Activated CD4-positive, alpha-beta T cell treated with anti-CD3 and anti-CD28 coated beads, Interleukin-2, amount 10 ng/mL, durations not matched to agents 24 days and 14 days (primary cell): ENCODE measurements at regions not wholly inside any gene's neighbourhood (a gene's known extent, or its start where the extent isn't known, plus 50 kb on each side); places are given as distances from the start of the nearest gene placed in this dataset.
"Not testable (repeated sequence)": the region's sequence is repeated elsewhere in the genome, so short reads cannot be mapped to it uniquely, and the experiment has no call there.

ENCODE experiments used
- DNase-seq: peaks from one replicate; pipeline ENCODE4 v3.0.0; 2022
- H3K27ac Mint-ChIP-seq: one replicate; pipeline ENCODE4 v1.8.0; 2022; ENCODE audit warnings: mild to moderate bottlenecking, mixed read lengths
- H3K27me3 Mint-ChIP-seq: one replicate; pipeline ENCODE4 v1.8.0; 2022; ENCODE audit warnings: mixed read lengths
- H3K36me3 Mint-ChIP-seq: one replicate; pipeline ENCODE4 v1.8.0; 2022; ENCODE audit warnings: low read depth, mild to moderate bottlenecking, mixed read lengths
- H3K4me1 Mint-ChIP-seq: one replicate; pipeline ENCODE4 v1.8.0; 2021; ENCODE audit warnings: mixed read lengths
- H3K4me3 Mint-ChIP-seq: one replicate; pipeline ENCODE4 v1.8.0; 2022; ENCODE audit warnings: mild to moderate bottlenecking, moderate library complexity, mixed read lengths
- H3K9me3 Mint-ChIP-seq: one replicate; pipeline ENCODE4 v1.8.0; 2021; ENCODE audit warnings: mixed read lengths
- intact Hi-C: fragments of 100-400 bp; cut with micrococcal nuclease; formaldehyde crosslinking; loops from one replicate; pipeline ENCODE4 v1.15.1; 2023

DNA sequence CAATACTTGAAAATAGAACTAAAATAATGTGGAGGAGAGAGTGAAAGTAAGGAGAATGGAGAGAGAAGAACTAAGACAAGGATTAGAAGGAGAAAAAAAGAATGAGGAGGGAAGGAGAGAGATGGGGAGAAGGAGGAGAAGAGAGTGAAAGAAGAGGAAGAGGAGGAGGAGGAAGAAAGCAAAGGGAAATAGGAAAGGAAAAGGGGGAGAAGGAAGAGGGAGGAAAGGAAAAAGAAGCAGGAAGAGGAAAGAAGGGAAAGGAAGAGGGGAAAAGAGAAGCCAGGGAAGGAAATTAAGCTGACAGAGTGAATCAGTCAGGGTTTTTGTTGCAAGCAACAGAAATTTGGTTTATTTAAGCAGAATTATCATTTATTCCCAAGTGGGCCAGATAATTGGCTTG, 241.7 kb upstream of the P2RY1 start:
- DNase-seq = no peak
- intact Hi-C loops = no loop called here
- Mint-ChIP-seq H3K27ac (no peak overlapping the region), H3K4me3 (no peak overlapping the region), H3K9me3 (no peaks in the 10 kb centered on the region), H3K27me3 (peaks cover 7% of the 10 kb centered on the region), H3K36me3 (no peaks in the 10 kb centered on the region), H3K4me1 (peaks cover 6% of the 10 kb centered on the region)

DNA sequence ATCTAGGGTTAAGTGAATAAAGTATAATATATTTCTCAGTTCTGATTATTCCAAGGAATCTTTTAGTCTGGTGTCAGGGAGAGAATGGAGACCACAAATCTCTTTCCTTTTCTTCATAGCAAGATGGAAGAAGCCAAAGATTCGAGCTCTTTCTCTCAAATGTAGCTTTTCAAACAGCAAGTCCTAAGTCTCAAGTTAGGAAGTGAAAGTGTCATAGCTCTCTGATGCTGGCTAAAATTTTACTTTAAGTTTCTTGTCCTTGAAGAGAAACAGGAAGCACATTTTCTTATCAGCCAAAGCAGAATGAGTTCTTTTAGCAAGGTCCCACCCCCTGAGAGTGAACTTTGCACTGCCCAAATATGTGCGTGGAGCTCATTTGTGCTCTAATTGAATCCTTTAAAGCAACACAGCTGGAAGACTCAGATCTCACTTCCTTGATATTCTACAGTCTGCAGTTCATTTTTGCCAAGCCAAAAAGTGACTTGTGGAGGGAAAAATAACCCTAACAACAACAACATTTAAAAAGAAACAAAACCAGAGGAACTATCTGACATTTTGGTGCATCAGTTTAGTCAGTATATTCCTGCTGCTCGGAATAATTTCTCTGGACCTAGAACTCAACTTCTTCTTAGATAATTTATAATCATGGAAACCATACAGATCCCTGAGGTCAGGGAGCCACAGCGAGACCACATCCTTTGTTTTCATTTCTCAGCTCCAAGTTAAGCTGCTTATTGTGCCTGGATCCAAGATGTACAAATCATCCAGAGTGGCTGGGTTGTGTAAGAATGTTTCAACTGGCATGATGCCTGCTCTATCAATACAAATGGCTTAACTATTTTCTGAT, 238.7 kb upstream of the P2RY1 start:
- peaks cover 6% of the 10 kb centered on the region for H3K4me1 Mint-ChIP-seq
- DNase-seq = peak; percentile 68
- peaks cover 7% of the 10 kb centered on the region for H3K27me3 Mint-ChIP-seq
- no peaks in the 10 kb centered on the region for H3K9me3 Mint-ChIP-seq
- H3K36me3 Mint-ChIP-seq = no peaks in the 10 kb centered on the region
- H3K4me3 Mint-ChIP-seq = no peak overlapping the region
- no peak overlapping the region for H3K27ac Mint-ChIP-seq
- intact Hi-C loops = no loop called here

DNA sequence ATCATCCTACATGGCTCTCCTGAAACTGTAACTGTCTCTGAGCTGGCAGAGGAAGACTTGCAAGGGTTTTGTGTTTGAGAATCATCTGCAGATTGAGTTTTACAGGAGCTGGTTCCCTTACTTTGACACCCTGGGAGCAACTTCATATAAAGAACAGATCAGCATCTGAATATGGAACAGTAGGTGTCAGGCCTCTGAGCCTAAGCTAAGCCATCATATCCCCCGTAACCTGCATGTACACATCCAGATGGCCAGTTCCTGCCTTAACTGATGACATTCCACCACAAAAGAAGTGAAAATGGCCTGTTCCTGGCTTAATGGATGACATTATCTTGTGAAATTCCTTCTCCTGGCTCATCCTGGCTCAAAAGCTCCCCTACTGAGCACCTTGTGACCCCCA, 238.1 kb upstream of the P2RY1 start:
- H3K27ac Mint-ChIP-seq, intact Hi-C loops, H3K4me1 Mint-ChIP-seq, H3K4me3 Mint-ChIP-seq, DNase-seq, H3K36me3 Mint-ChIP-seq, H3K27me3 Mint-ChIP-seq, H3K9me3 Mint-ChIP-seq: not testable (repeated sequence)

DNA sequence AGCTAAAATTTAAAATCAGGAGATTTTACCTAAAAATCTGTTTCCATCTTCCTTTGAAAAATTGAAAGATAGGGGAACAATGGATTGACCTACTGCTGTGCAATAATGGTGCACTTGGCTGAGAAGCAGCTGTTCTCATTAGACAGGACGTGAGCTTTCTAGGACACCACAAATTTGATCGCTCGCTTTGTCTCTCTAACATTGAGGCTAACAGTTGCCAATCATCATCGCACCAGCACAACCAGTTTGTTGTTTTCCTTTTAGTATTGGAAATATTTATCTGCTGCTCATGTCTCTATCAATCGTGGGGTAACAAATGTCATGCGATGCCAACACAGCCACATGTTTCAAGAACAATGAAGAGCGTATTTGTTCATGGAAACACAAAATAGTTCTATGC, 228.8 kb upstream of the P2RY1 start:
- Mint-ChIP-seq H3K4me3 (no peak overlapping the region), H3K27me3 (peaks cover 3% of the 10 kb centered on the region)

DNA sequence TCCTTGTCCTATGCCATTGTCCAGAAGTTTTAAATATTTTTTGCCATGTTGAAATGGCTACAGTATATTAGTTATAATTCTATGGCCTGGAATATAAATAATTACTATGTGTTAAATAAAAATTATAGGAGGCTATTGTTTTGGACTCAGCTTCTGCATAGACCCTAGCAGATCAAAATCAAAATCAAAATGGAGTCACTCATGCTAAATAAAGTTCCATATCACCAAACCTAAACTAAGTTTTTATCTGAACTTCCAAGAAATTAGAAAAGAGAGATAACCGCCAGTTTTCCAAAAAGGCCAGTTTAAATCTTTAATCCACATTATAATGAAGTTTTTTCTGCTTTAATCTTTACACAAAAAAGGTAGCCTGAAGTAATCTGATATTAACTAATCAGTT, 227.8 kb upstream of the P2RY1 start:
- DNase-seq = no peak
- H3K27ac Mint-ChIP-seq = no peak overlapping the region
- intact Hi-C loops = no loop called here
- H3K9me3 Mint-ChIP-seq = no peaks in the 10 kb centered on the region
- no peaks in the 10 kb centered on the region for H3K4me1 Mint-ChIP-seq
- H3K4me3 Mint-ChIP-seq = no peak overlapping the region
- peaks cover 3% of the 10 kb centered on the region for H3K27me3 Mint-ChIP-seq
- H3K36me3 Mint-ChIP-seq = no peaks in the 10 kb centered on the region

More for the DNA sequence above, 228.8 kb upstream of the P2RY1 start:
- H3K36me3 Mint-ChIP-seq = no peaks in the 10 kb centered on the region
- no peak overlapping the region for H3K27ac Mint-ChIP-seq
- intact Hi-C loops = no loop called here
- H3K9me3 Mint-ChIP-seq = no peaks in the 10 kb centered on the region
- DNase-seq = no peak
- no peaks in the 10 kb centered on the region for H3K4me1 Mint-ChIP-seq

GRCh38 chr3:152608696-152609594, 226.0 kb upstream of the P2RY1 start:
- Mint-ChIP-seq H3K27me3 (peaks cover 3% of the 10 kb centered on the region), H3K27ac (no peak overlapping the region), H3K9me3 (no peaks in the 10 kb centered on the region), H3K36me3 (no peaks in the 10 kb centered on the region), H3K4me3 (no peak overlapping the region), H3K4me1 (no peaks in the 10 kb centered on the region)
- intact Hi-C loops = no loop called here
- DNase-seq = no peak

GRCh38 chr3:152609891-152610290, 225.0 kb upstream of the P2RY1 start:
- no peak overlapping the region for H3K27ac Mint-ChIP-seq
- no peaks in the 10 kb centered on the region for H3K36me3 Mint-ChIP-seq

DNA sequence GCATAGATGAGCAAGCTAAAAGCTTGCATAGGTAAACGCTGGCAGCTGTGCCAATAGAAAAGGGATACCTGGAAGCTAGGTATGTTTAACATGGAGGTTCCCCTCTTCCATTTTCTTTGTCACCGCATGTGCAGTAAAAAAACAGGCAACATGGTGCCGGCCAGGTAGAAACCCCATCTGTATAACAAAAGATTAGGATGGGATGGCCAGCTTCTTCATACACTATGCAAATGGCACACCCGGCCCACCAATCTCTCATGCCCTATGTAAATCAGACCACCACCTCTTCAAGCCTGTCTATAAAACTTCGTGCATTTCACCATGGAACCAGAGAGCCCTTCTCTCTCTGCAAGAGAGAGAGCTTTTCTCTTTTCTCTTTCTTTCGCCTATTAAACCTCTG, 224.3 kb upstream of the P2RY1 start:
- no peak for DNase-seq
- Mint-ChIP-seq H3K4me1 (no peaks in the 10 kb centered on the region), H3K27ac (no peak overlapping the region), H3K27me3 (peaks cover under 1% of the 10 kb centered on the region), H3K4me3 (no peak overlapping the region), H3K9me3 (no peaks in the 10 kb centered on the region), H3K36me3 (no peaks in the 10 kb centered on the region)
- intact Hi-C loops = no loop called here

More at GRCh38 chr3:152609891-152610290, 225.0 kb upstream of the P2RY1 start:
- no peak for DNase-seq
- intact Hi-C loops = no loop called here
- Mint-ChIP-seq H3K9me3 (no peaks in the 10 kb centered on the region), H3K4me3 (no peak overlapping the region), H3K4me1 (no peaks in the 10 kb centered on the region), H3K27me3 (peaks cover 3% of the 10 kb centered on the region)

DNA sequence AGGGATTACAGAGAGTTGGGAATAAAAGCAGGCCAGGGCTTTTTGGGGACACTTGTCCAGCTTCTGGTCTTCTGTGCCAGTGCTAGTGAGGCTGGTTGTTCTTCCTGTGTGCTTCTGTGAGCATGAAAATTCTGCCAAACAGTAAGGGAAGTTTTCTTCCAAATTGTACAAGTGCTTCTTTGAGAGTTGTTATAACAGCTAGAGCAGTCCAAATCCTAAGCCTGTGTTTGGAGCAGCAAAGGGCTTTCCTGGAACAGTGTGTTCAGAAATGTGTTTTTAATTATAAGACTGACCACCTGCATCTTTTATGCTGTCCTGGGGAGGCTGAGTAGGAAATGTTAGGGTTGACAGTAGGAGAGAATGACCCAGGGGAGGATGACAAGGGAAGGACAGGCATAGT, 223.0 kb upstream of the P2RY1 start:
- no peaks in the 10 kb centered on the region for H3K27me3 Mint-ChIP-seq
- DNase-seq = no peak
- no peaks in the 10 kb centered on the region for H3K36me3 Mint-ChIP-seq
- H3K4me1 Mint-ChIP-seq = no peaks in the 10 kb centered on the region
- H3K4me3 Mint-ChIP-seq = no peak overlapping the region
- no peak overlapping the region for H3K27ac Mint-ChIP-seq
- intact Hi-C loops = no loop called here
- no peaks in the 10 kb centered on the region for H3K9me3 Mint-ChIP-seq

GRCh38 chr3:152613851-152614250, 221.1 kb upstream of the P2RY1 start:
- intact Hi-C loops = no loop called here
- Mint-ChIP-seq H3K4me3 (no peak overlapping the region), H3K9me3 (no peaks in the 10 kb centered on the region)

DNA sequence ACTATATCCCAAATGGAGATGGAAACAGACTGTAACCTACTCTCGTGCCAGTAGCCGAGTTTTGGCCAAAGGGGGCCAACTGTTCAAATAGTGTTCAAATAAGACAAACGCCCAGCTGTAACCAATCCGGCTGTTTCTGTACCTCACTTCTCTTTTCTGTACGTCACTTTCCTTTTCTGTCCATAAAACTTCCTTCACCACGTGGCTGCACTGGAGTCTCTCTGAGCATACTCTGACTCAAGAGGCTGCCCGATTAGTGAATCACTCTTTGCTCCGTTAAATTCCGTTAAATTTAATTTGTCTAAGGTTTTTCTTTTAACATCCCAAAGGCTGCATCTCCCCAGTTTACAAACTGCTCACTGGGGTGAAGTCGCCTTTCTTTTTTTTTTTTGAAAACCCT, 219.2 kb upstream of the P2RY1 start:
- Mint-ChIP-seq H3K4me1 (no peaks in the 10 kb centered on the region), H3K27ac (no peak overlapping the region), H3K9me3 (no peaks in the 10 kb centered on the region), H3K27me3 (peaks cover 2% of the 10 kb centered on the region), H3K4me3 (no peak overlapping the region), H3K36me3 (no peaks in the 10 kb centered on the region)
- no peak for DNase-seq
- intact Hi-C loops = no loop called here

More at GRCh38 chr3:152613851-152614250, 221.1 kb upstream of the P2RY1 start:
- DNase-seq = no peak
- no peaks in the 10 kb centered on the region for H3K27me3 Mint-ChIP-seq
- no peak overlapping the region for H3K27ac Mint-ChIP-seq
- no peaks in the 10 kb centered on the region for H3K4me1 Mint-ChIP-seq
- no peaks in the 10 kb centered on the region for H3K36me3 Mint-ChIP-seq

DNA sequence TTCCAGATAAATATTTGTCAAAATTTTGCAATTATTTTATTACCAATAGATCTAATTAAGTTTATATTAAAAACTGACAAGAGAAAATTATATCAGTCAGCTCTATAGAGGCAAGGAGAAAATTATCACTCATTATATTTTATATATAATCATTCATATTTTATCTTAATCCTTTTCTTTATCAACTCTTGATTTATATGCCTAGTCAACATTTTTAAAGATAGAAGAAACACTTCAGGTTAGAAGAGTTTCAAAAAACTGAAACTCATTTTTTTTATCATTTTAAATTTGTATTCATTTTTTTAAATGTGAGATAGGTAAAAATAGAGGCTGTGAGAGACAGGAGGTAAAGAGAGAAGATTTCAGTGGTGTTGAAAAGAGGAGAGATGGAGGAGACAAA, 217.3 kb upstream of the P2RY1 start:
- H3K4me1 Mint-ChIP-seq = no peaks in the 10 kb centered on the region
- DNase-seq = no peak
- peaks cover 5% of the 10 kb centered on the region for H3K27me3 Mint-ChIP-seq
- no peaks in the 10 kb centered on the region for H3K36me3 Mint-ChIP-seq
- H3K9me3 Mint-ChIP-seq = no peaks in the 10 kb centered on the region
- no peak overlapping the region for H3K4me3 Mint-ChIP-seq
- H3K27ac Mint-ChIP-seq = no peak overlapping the region
- intact Hi-C loops = no loop called here

GRCh38 chr3:152618529-152618928, 216.4 kb upstream of the P2RY1 start:
- no peaks in the 10 kb centered on the region for H3K36me3 Mint-ChIP-seq
- intact Hi-C loops = no loop called here

GRCh38 chr3:152619691-152620090, 215.2 kb upstream of the P2RY1 start:
- H3K27ac Mint-ChIP-seq = no peak overlapping the region
- intact Hi-C loops = no loop called here
- H3K4me3 Mint-ChIP-seq = no peak overlapping the region

More at GRCh38 chr3:152618529-152618928, 216.4 kb upstream of the P2RY1 start:
- DNase-seq = no peak
- Mint-ChIP-seq H3K4me3 (no peak overlapping the region), H3K4me1 (no peaks in the 10 kb centered on the region), H3K27me3 (peaks cover 5% of the 10 kb centered on the region), H3K9me3 (no peaks in the 10 kb centered on the region), H3K27ac (no peak overlapping the region)

More at GRCh38 chr3:152619691-152620090, 215.2 kb upstream of the P2RY1 start:
- Mint-ChIP-seq H3K36me3 (no peaks in the 10 kb centered on the region), H3K9me3 (no peaks in the 10 kb centered on the region), H3K4me1 (no peaks in the 10 kb centered on the region), H3K27me3 (peaks cover 6% of the 10 kb centered on the region)
- DNase-seq = peak; percentile 43
